Panc1 (cell line): ENCODE measurements at regions not wholly inside any gene's neighbourhood (a gene's known extent, or its start where the extent isn't known, plus 50 kb on each side); places are given as distances from the start of the nearest gene placed in this dataset.

ENCODE experiments used
- ATAC-seq: fragments of 200-7000 bp; cut with Tn5 transposase; 2 replicates; pipeline ENCODE4 v1.9.1; 2020; ENCODE audit warnings: mild to moderate bottlenecking, moderate library complexity
- BruUV-seq: library from RNA; stranded (reverse); fragments of 400-500 nt; replicated peaks from 2 replicates; lab custom pipeline; 2021; lab: Mats Ljungman, UMichigan
- CTCF ChIA-PET: fragments of 300-600 bp; sonication (Branson Sonifier 250); formaldehyde crosslinking; loops from one replicate; lab custom pipeline; 2022; ENCODE audit warnings: antibody characterized with exemption; lab: Charles Lee
- POLR2A ChIA-PET: fragments of 300-600 bp; sonication (Branson Sonifier 250); formaldehyde crosslinking; loops from one replicate; lab custom pipeline; 2022; ENCODE audit warnings: antibody characterized with exemption; lab: Charles Lee
- DNase-seq: peaks from one replicate; pipeline ENCODE4 v3.0.0-alpha.2; 2010; ENCODE audit warnings: low read depth, low spot score
- H3K27ac ChIP-seq: 2 replicates; pipeline ENCODE4 v1.5.1; 2011; ENCODE audit warnings: mild to moderate bottlenecking, low read length, inconsistent platforms
- H3K27me3 ChIP-seq: fragments of 200-500 bp; sonication (Bioruptor generic); 2 replicates; pipeline ENCODE4 v1.6.0; 2014; ENCODE audit warnings: low read length, inconsistent platforms; ENCODE audit not compliant: control insufficient read depth, insufficient read depth
- H3K36me3 ChIP-seq: fragments of 200-500 bp; sonication (Bioruptor generic); 2 replicates; pipeline ENCODE4 v1.5.1; 2014; ENCODE audit warnings: inconsistent platforms, mild to moderate bottlenecking, low read length, moderate library complexity; ENCODE audit not compliant: control insufficient read depth, insufficient read depth
- H3K4me1 ChIP-seq: 2 replicates; pipeline ENCODE4 v1.5.1; 2011; ENCODE audit warnings: inconsistent platforms, mild to moderate bottlenecking, low read length, moderate library complexity; ENCODE audit not compliant: control insufficient read depth, insufficient read depth
- H3K4me3 ChIP-seq, 2 experiments: 2 replicates each; pipeline ENCODE4 v1.5.1; 2011 to 2012; ENCODE audit warnings: low read depth in 2 of 2, low read length in 2 of 2, mild to moderate bottlenecking in 2 of 2, inconsistent platforms in 1 of 2, moderate library complexity in 1 of 2
- H3K9me3 ChIP-seq: fragments of 200-500 bp; sonication (Bioruptor generic); 2 replicates; pipeline ENCODE4 v1.5.1; 2014; ENCODE audit warnings: low read depth, mild to moderate bottlenecking, inconsistent platforms, low read length, moderate library complexity; ENCODE audit not compliant: control insufficient read depth, insufficient read depth
- CTCF ChIP-seq: fragments of 450-650 bp; IDR thresholded peaks from 2 replicates; pipeline ENCODE4 v1.5.1; 2017; ENCODE audit warnings: mild to moderate bottlenecking
- POLR2AphosphoS5 ChIP-seq: IDR thresholded peaks from 2 replicates; pipeline ENCODE4 v1.6.1; 2012; ENCODE audit warnings: mild to moderate bottlenecking, low read depth, low read length, moderate library complexity
- REST ChIP-seq, 2 experiments: IDR thresholded peaks; 2 replicates each; pipeline ENCODE4 v1.6.1; 2011 to 2012; ENCODE audit warnings: low read depth in 2 of 2, control low read depth in 1 of 2, low read length in 1 of 2, mild to moderate bottlenecking in 1 of 2, moderate library complexity in 1 of 2; ENCODE audit not compliant: insufficient read depth in 1 of 2
- SIN3A ChIP-seq: IDR thresholded peaks from 2 replicates; pipeline ENCODE4 v1.6.1; 2012; ENCODE audit warnings: low read depth, mild to moderate bottlenecking, low read length, moderate library complexity, borderline replicate concordance; ENCODE audit not compliant: insufficient read depth
- TCF7L2 ChIP-seq: IDR thresholded peaks from 2 replicates; pipeline ENCODE4 v1.6.1; 2011; ENCODE audit warnings: mild to moderate bottlenecking, low read depth, low read length, inconsistent platforms
- in situ Hi-C: cut with HindIII; loops from 2 replicates; pipeline ENCODE4 v1.10.0; 2016; ENCODE audit warnings: low sequenced_read_pairs, low pct_unique_long_range_greater_than_20kb
- intact Hi-C: fragments of 100-400 bp; cut with micrococcal nuclease; formaldehyde crosslinking; loops from one replicate; pipeline ENCODE4 v1.10.0; 2022; ENCODE audit not compliant: unreplicated experiment

GRCh38 chr10:110365356-110366143 is 60.8 kb upstream of the SMNDC1 start:
- ATAC-seq: no peak
- intact Hi-C loops: no loop called here
- Histone ChIP-seq H3K36me3 (no peaks in the 10 kb centered on the region), H3K27ac (no peak overlapping the region), H3K4me3 (no peak overlapping the region), H3K9me3 (no peaks in the 10 kb centered on the region), H3K27me3 (no peaks in the 10 kb centered on the region), H3K4me1 (no peaks in the 10 kb centered on the region)
- no peak for DNase-seq
- ChIA-PET POLR2A (no interaction called here), CTCF (interaction anchor here (0.6 to 1.9 kb wide), 2 partner anchors 11 to 215 kb away, joined by 4 to 6 read pairs; no protein-coding TSS in a partner anchor)
- no peak for TF ChIP-seq POLR2AphosphoS5
- no peak for TF ChIP-seq SIN3A
- no peak for TF ChIP-seq TCF7L2
- no peak for TF ChIP-seq CTCF
- TF ChIP-seq REST (IDR thresholded peaks at IDR 0.05; ENCODE audit: insufficient read depth in 1 of 2, low read depth in 2 of 2, low read length in 1 of 2): no peak
- BruUV-seq: no TSS peak
- in situ Hi-C loops: no loop called here

- no peak for DNase-seq
- intact Hi-C loops: no loop called here
- no peak for ATAC-seq
- BruUV-seq: no TSS peak
- Histone ChIP-seq H3K9me3 (no peaks in the 10 kb centered on the region), H3K36me3 (no peaks in the 10 kb centered on the region), H3K27ac (no peak overlapping the region), H3K4me3 (no peak overlapping the region), H3K4me1 (no peaks in the 10 kb centered on the region), H3K27me3 (no peaks in the 10 kb centered on the region)
- ChIA-PET CTCF (interaction anchor here (1.9 kb wide), 1 partner anchor 12 kb away, joined by 6 read pairs; no protein-coding TSS in a partner anchor), POLR2A (no interaction called here)
- in situ Hi-C loops: no loop called here
- TF ChIP-seq SIN3A: no peak
- no peak for TF ChIP-seq TCF7L2
- TF ChIP-seq REST (IDR thresholded peaks at IDR 0.05; ENCODE audit: insufficient read depth in 1 of 2, low read depth in 2 of 2, low read length in 1 of 2): no peak
- no peak for TF ChIP-seq CTCF
- TF ChIP-seq POLR2AphosphoS5: no peak
These were observed 61.9 kb upstream of the SMNDC1 start for GRCh38 chr10:110366635-110367034.
